ENCODE measurements at regions not wholly inside any gene's neighbourhood (a gene's known extent, or its start where the extent isn't known, plus 50 kb on each side); places are given as distances from the start of the nearest gene placed in this dataset.

DNA sequence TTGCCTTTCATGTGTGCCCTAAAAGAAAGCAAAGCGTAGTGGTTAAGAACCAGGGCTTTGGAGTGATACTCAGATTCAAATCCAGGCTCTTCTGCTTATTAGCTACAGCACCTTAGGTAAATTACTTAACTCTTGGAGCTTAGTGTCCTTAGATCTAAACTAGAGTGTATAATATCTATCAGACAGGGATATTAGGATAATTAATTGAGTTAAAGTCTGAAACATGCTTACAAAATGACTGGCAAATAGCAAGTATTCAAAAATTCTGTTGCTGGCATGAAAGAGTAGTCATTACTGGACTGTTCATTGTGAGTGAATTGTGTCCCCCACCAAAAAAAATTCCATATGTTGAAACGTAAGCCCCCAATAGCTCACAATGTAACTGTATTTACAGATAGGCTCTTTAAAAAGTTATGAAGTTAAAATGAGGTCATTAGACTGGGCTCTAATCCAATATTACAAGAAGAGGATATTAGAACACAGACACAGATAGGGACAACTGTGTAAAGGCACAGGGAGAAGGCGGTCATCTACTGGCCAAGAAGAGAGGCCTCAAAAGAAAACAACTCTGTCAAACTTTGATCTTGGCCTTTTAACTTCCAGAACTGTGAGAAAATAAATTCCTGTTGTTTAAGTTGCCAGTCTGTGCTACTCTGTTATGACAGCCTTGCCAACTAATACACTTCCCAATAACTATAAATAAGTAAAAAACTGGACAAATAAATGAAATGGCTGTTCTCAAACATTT, 60.4 kb upstream of the LRRC3B start:
- TF ChIP-seq E2F6 (IDR thresholded peaks at IDR 0.05; ENCODE audit: borderline replicate concordance in 1 of 2, extremely low read depth in 1 of 2, insufficient read depth in 1 of 2, insufficient read length in 1 of 2, low read depth in 1 of 2, low read length in 1 of 2, poor library complexity in 1 of 2, severe bottlenecking in 1 of 2) (no peak), TCF7L2 (IDR thresholded peaks at IDR 0.05; ENCODE audit: low read depth, low read length) (no peak), POU5F1 (IDR thresholded peaks at IDR 0.05; ENCODE audit: borderline replicate concordance, low read depth, low read length, partially characterized antibody) (no peak), POLR2A (conservative IDR thresholded peaks at IDR 0.05) (no peak), USF1 (CRISPR knock-in tag; IDR thresholded peaks at IDR 0.05) (no peak), KDM4B (IDR thresholded peaks at IDR 0.05; ENCODE audit: borderline replicate concordance in 2 of 2, low read depth in 1 of 2) (no peak)
- TF ChIP-seq, protein P1, sequence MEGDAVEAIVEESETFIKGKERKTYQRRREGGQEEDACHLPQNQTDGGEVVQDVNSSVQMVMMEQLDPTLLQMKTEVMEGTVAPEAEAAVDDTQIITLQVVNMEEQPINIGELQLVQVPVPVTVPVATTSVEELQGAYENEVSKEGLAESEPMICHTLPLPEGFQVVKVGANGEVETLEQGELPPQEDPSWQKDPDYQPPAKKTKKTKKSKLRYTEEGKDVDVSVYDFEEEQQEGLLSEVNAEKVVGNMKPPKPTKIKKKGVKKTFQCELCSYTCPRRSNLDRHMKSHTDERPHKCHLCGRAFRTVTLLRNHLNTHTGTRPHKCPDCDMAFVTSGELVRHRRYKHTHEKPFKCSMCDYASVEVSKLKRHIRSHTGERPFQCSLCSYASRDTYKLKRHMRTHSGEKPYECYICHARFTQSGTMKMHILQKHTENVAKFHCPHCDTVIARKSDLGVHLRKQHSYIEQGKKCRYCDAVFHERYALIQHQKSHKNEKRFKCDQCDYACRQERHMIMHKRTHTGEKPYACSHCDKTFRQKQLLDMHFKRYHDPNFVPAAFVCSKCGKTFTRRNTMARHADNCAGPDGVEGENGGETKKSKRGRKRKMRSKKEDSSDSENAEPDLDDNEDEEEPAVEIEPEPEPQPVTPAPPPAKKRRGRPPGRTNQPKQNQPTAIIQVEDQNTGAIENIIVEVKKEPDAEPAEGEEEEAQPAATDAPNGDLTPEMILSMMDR (IDR thresholded peaks at IDR 0.05 in 2 of 3, conservative IDR thresholded peaks at IDR 0.05 in 1 of 3; ENCODE audit: insufficient read depth in 2 of 3, low read depth in 1 of 3, low read length in 3 of 3): no peak

Data from K562 (cell line).